ENCODE measurements at regions not wholly inside any gene's neighbourhood (a gene's known extent, or its start where the extent isn't known, plus 50 kb on each side); places are given as distances from the start of the nearest gene placed in this dataset.

DNA sequence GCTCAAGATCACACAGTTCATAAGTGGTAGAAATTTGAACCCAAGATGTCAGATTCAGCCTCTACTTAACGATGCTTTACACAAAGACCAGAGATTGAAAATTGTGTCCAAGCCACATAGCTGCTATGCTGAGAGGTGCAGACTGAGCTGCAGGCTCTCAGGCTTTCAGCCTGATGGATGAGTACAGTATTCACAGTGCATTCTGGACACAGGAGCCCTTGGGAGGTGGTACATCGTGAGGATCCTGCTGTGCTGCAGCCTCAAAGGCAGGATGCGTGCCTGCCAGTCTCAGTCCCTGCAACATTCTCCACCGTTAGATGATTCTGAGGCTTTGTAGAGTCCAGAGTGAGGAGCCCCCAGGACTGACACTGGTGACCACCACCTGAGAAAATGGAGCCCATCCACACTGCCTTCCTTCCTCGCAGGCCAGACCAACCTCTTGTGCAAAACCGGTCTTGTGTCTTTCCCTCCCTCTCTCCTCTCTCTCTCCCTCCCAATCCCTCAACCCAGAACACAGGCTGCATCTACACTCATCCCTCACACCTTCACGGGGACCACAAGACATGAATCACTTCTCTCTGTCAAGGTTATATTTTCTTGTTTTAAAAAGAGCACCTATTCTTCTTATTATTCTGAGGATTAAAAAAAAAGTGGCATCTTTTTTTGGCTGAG, 203.4 kb upstream of the ZNF507 start:
- no peaks in the 10 kb centered on the region for H3K23me2 ChIP-seq (ENCODE audit: low read depth, low read length)
- H2AK5ac ChIP-seq (ENCODE audit: low read depth, low read length), result no peak overlapping the region
- H4K20me1 ChIP-seq (replicated peaks in 1 of 2; ENCODE audit: control insufficient read depth in 1 of 2, insufficient read depth in 2 of 2, low read length in 2 of 2), result no peaks in the 10 kb centered on the region
- 79% methylated on average over 7 of the region's 7 CpGs; no CpG with 5 or more reads in 1 of the 2 experiments for WGBS, 2 experiments (ENCODE audit: extremely low coverage in 1 of 2, insufficient coverage in 1 of 2, insufficient read length in 1 of 2, insufficient replicate concordance in 2 of 2, low coverage in 1 of 2, low lambda C conversion rate in 2 of 2, missing lambda C conversion rate in 1 of 2)
- no peak overlapping the region for H2BK12ac ChIP-seq (ENCODE audit: low read depth, low read length)
- DNase-seq (ENCODE audit: low read depth in 1 of 2, low spot score in 2 of 2) (no peak), FAIRE-seq (no peak)
- H3K14ac ChIP-seq (ENCODE audit: insufficient read length), result no peak overlapping the region
- H3K27me3 ChIP-seq (replicated peaks in 1 of 4; ENCODE audit: control insufficient read depth in 3 of 4, extremely low read depth in 1 of 4, insufficient read depth in 3 of 4, low read length in 3 of 4), result no peaks in the 10 kb centered on the region
- H3K79me1 ChIP-seq (ENCODE audit: low read depth, low read length), result no peaks in the 10 kb centered on the region
- CTCF ChIA-PET (ENCODE audit: partially characterized antibody), result no interaction called here
- no peaks in the 10 kb centered on the region for H3K4me1 ChIP-seq (replicated peaks in 1 of 4; ENCODE audit: control insufficient read depth in 3 of 4, insufficient read depth in 4 of 4, low read length in 3 of 4)
- H3K56ac ChIP-seq (replicated peaks; ENCODE audit: insufficient read length, low read depth, low read length), result no peak overlapping the region
- no peak overlapping the region for H3K9ac ChIP-seq (replicated peaks in 1 of 4; ENCODE audit: extremely low read depth in 1 of 4, low read depth in 3 of 4, low read length in 3 of 4)
- no peak overlapping the region for H2BK15ac ChIP-seq (ENCODE audit: low read length)
- no peak overlapping the region for H3K4ac ChIP-seq (replicated peaks; ENCODE audit: insufficient read length, low read depth, low read length)
- H3K36me3 ChIP-seq (ENCODE audit: control insufficient read depth in 2 of 4, insufficient read depth in 4 of 4, low read length in 3 of 4), result no peaks in the 10 kb centered on the region; a peak in 1 of 8 replicates
- no peak overlapping the region for H4K5ac ChIP-seq (ENCODE audit: insufficient read length, low read depth, low read length)
- H3K4me3 ChIP-seq (ENCODE audit: extremely low read depth in 1 of 4, insufficient read depth in 2 of 4, low read depth in 3 of 4, low read length in 4 of 4), result no peak overlapping the region
- POLR2A ChIA-PET (ENCODE audit: partially characterized antibody), result no interaction called here
- no peak overlapping the region for H2BK20ac ChIP-seq (ENCODE audit: low read length)
- H3K4me2 ChIP-seq (ENCODE audit: insufficient read depth in 1 of 2, low read depth in 2 of 2, low read length in 2 of 2), result no peak overlapping the region
- H2BK5ac ChIP-seq (ENCODE audit: low read depth, low read length), result no peak overlapping the region
- no peaks in the 10 kb centered on the region for H3K79me2 ChIP-seq (ENCODE audit: control insufficient read depth in 1 of 2, insufficient read depth in 2 of 2, low read length in 2 of 2)
- no peak overlapping the region for H4K8ac ChIP-seq (ENCODE audit: extremely low read depth, insufficient read depth, low read length)
- H3K9me3 ChIP-seq (ENCODE audit: insufficient read depth in 2 of 2, low read depth in 1 of 2, low read length in 1 of 2), result peaks cover 0 to 4% of the 10 kb centered on the region in 2 experiments; a peak in 1 of 4 replicates
- no peak overlapping the region for H3K23ac ChIP-seq (ENCODE audit: insufficient read length)
- no peak overlapping the region for H4K91ac ChIP-seq (replicated peaks; ENCODE audit: insufficient read length, low read length)
- no peak overlapping the region for H3K27ac ChIP-seq (ENCODE audit: low read depth, low read length)
- H2BK120ac ChIP-seq (replicated peaks; ENCODE audit: low read depth, low read length), result no peak overlapping the region
- H3K18ac ChIP-seq (ENCODE audit: extremely low read depth, low read length), result no peak overlapping the region
- H2AFZ ChIP-seq (ENCODE audit: low read length), result no peak overlapping the region
- no peak for TF ChIP-seq TEAD4 (IDR thresholded peaks at IDR 0.05; ENCODE audit: low read depth, low read length)
